Neural cell (in vitro differentiated cells): ENCODE measurements at regions not wholly inside any gene's neighbourhood (a gene's known extent, or its start where the extent isn't known, plus 50 kb on each side); places are given as distances from the start of the nearest gene placed in this dataset.

Experiments
- CTCF ChIP-seq: fragments of 450-650 bp; IDR thresholded peaks from 2 replicates; pipeline ENCODE4 v1.5.1; 2014; ENCODE audit warnings: antibody characterized with exemption, mild to moderate bottlenecking, moderate library complexity; ENCODE audit not compliant: poor library complexity, severe bottlenecking
- EP300 ChIP-seq: fragments of 450-650 bp; conservative IDR thresholded peaks from 2 replicates; pipeline ENCODE4 v1.6.1; 2014; ENCODE audit warnings: antibody characterized with exemption, mild to moderate bottlenecking, moderate library complexity; ENCODE audit not compliant: poor library complexity, severe bottlenecking
- EZH2 ChIP-seq: fragments of 200-600, 300-800 bp; shearing (Covaris generic), sonication (generic); IDR thresholded peaks from 2 replicates; pipeline ENCODE4 v1.6.1; 2014; ENCODE audit warnings: antibody characterized with exemption, low read length, borderline replicate concordance, mild to moderate bottlenecking; ENCODE audit not compliant: insufficient read depth, poor library complexity, severe bottlenecking
- MXI1 ChIP-seq: fragments of 450-650 bp; conservative IDR thresholded peaks from 2 replicates; pipeline ENCODE4 v1.6.1; 2014; ENCODE audit warnings: antibody characterized with exemption, mild to moderate bottlenecking; ENCODE audit not compliant: poor library complexity, severe bottlenecking
- POLR2AphosphoS5 ChIP-seq: IDR thresholded peaks from 2 replicates; pipeline ENCODE4 v1.6.1; 2012
- RAD21 ChIP-seq: fragments of 450-650 bp; conservative IDR thresholded peaks from 2 replicates; pipeline ENCODE4 v1.6.1; 2014; ENCODE audit warnings: antibody characterized with exemption, mild to moderate bottlenecking, moderate library complexity
- REST ChIP-seq: IDR thresholded peaks from 2 replicates; pipeline ENCODE4 v1.6.1; 2012; ENCODE audit warnings: borderline replicate concordance
- SMC3 ChIP-seq: fragments of 450-650 bp; conservative IDR thresholded peaks from 2 replicates; pipeline ENCODE4 v1.6.1; 2014; ENCODE audit warnings: antibody characterized with exemption, mild to moderate bottlenecking, moderate library complexity; ENCODE audit not compliant: poor library complexity
- TAF1 ChIP-seq: IDR thresholded peaks from 2 replicates; pipeline ENCODE4 v1.6.1; 2012; ENCODE audit warnings: low read depth

GRCh38 chr10:3222626-3223025, 50.0 kb upstream of the PITRM1 start:
- TF ChIP-seq CTCF = no peak
- TF ChIP-seq REST = no peak
- no peak for TF ChIP-seq EZH2
- no peak for TF ChIP-seq SMC3
- no peak for TF ChIP-seq POLR2AphosphoS5
- TF ChIP-seq EP300 = no peak
- no peak for TF ChIP-seq TAF1
- no peak for TF ChIP-seq MXI1
- no peak for TF ChIP-seq RAD21
